Nephron progenitor cell (in vitro differentiated cells): ENCODE measurements at regions not wholly inside any gene's neighbourhood (a gene's known extent, or its start where the extent isn't known, plus 50 kb on each side); places are given as distances from the start of the nearest gene placed in this dataset.
"Not testable (repeated sequence)": the region's sequence is repeated elsewhere in the genome, so short reads cannot be mapped to it uniquely, and the experiment has no call there.

ENCODE experiments used
- DNase-seq: peaks from one replicate; pipeline ENCODE4 v3.0.0; 2021
- H3K27ac Mint-ChIP-seq: 2 replicates; pipeline ENCODE4 v1.8.0; 2021; ENCODE audit warnings: mild to moderate bottlenecking, moderate library complexity, mixed read lengths
- H3K27me3 Mint-ChIP-seq: 2 replicates; pipeline ENCODE4 v1.8.0; 2021; ENCODE audit warnings: mild to moderate bottlenecking, low read depth, mixed read lengths; ENCODE audit not compliant: poor library complexity
- H3K36me3 Mint-ChIP-seq: 2 replicates; pipeline ENCODE4 v1.8.0; 2021; ENCODE audit warnings: low read depth, mixed read lengths
- H3K4me1 Mint-ChIP-seq: 2 replicates; pipeline ENCODE4 v1.8.0; 2021; ENCODE audit warnings: mixed read lengths
- H3K4me3 Mint-ChIP-seq: 2 replicates; pipeline ENCODE4 v1.8.0; 2021; ENCODE audit warnings: mild to moderate bottlenecking, moderate library complexity, mixed read lengths
- H3K9me3 Mint-ChIP-seq: 2 replicates; pipeline ENCODE4 v1.8.0; 2021; ENCODE audit warnings: mild to moderate bottlenecking, moderate library complexity, mixed read lengths
- CTCF ChIP-seq: fragments of 200-600 bp; sonication (generic); IDR thresholded peaks from 2 replicates; pipeline ENCODE4 v1.5.0; 2021; ENCODE audit warnings: antibody characterized with exemption

- Mint-ChIP-seq H3K4me1 (peaks cover 7% of the 10 kb centered on the region), H3K27ac (no peak overlapping the region), H3K4me3 (no peak overlapping the region), H3K36me3 (no peaks in the 10 kb centered on the region), H3K27me3 (no peaks in the 10 kb centered on the region), H3K9me3 (no peaks in the 10 kb centered on the region)
- DNase-seq: no peak
- no peak for TF ChIP-seq CTCF
Observed at GRCh38 chr4:115970859-115971258, 857.4 kb upstream of the NDST4 start.

GRCh38 chr4:115969756-115970155, 856.3 kb upstream of the NDST4 start:
- DNase-seq: no peak
- Mint-ChIP-seq H3K4me1 (peaks cover 7% of the 10 kb centered on the region), H3K36me3 (no peaks in the 10 kb centered on the region), H3K27me3 (no peaks in the 10 kb centered on the region), H3K9me3 (no peaks in the 10 kb centered on the region), H3K4me3 (no peak overlapping the region), H3K27ac (no peak overlapping the region)
- no peak for TF ChIP-seq CTCF

GRCh38 chr4:115965588-115965987, 852.2 kb upstream of the NDST4 start:
- Mint-ChIP-seq H3K4me3 (no peak overlapping the region), H3K27ac (no peak overlapping the region), H3K27me3 (no peaks in the 10 kb centered on the region), H3K36me3 (no peaks in the 10 kb centered on the region), H3K9me3 (no peaks in the 10 kb centered on the region), H3K4me1 (no peaks in the 10 kb centered on the region)
- DNase-seq: no peak
- TF ChIP-seq CTCF: no peak

- not testable (repeated sequence) for H3K9me3 Mint-ChIP-seq, DNase-seq, H3K4me3 Mint-ChIP-seq, H3K27ac Mint-ChIP-seq, H3K4me1 Mint-ChIP-seq, H3K36me3 Mint-ChIP-seq, H3K27me3 Mint-ChIP-seq
Observed at GRCh38 chr4:115956054-115956796, 842.8 kb upstream of the NDST4 start.

GRCh38 chr4:115950806-115951205, 837.4 kb upstream of the NDST4 start:
- TF ChIP-seq CTCF: no peak
- no peak for DNase-seq
- H3K27ac Mint-ChIP-seq: no peak overlapping the region
- peaks cover 4% of the 10 kb centered on the region for H3K9me3 Mint-ChIP-seq
- H3K4me1 Mint-ChIP-seq: no peaks in the 10 kb centered on the region
- no peaks in the 10 kb centered on the region for H3K36me3 Mint-ChIP-seq
- H3K27me3 Mint-ChIP-seq: no peaks in the 10 kb centered on the region
- H3K4me3 Mint-ChIP-seq: no peak overlapping the region

GRCh38 chr4:115949974-115950743, 836.7 kb upstream of the NDST4 start:
- H3K27me3 Mint-ChIP-seq, H3K4me1 Mint-ChIP-seq: not testable (repeated sequence)

GRCh38 chr4:115945026-115945425, 831.6 kb upstream of the NDST4 start:
- peaks cover 2% of the 10 kb centered on the region for H3K27me3 Mint-ChIP-seq
- H3K4me1 Mint-ChIP-seq: no peaks in the 10 kb centered on the region
- no peak overlapping the region for H3K27ac Mint-ChIP-seq
- peaks cover 7% of the 10 kb centered on the region for H3K9me3 Mint-ChIP-seq
- H3K4me3 Mint-ChIP-seq: no peak overlapping the region
- no peaks in the 10 kb centered on the region for H3K36me3 Mint-ChIP-seq
- DNase-seq: no peak
- no peak for TF ChIP-seq CTCF

More at GRCh38 chr4:115949974-115950743, 836.7 kb upstream of the NDST4 start:
- H3K27ac Mint-ChIP-seq, DNase-seq, H3K36me3 Mint-ChIP-seq, H3K4me3 Mint-ChIP-seq, H3K9me3 Mint-ChIP-seq: not testable (repeated sequence)
